ENCODE measurements at regions not wholly inside any gene's neighbourhood (a gene's known extent, or its start where the extent isn't known, plus 50 kb on each side); places are given as distances from the start of the nearest gene placed in this dataset.

DNA sequence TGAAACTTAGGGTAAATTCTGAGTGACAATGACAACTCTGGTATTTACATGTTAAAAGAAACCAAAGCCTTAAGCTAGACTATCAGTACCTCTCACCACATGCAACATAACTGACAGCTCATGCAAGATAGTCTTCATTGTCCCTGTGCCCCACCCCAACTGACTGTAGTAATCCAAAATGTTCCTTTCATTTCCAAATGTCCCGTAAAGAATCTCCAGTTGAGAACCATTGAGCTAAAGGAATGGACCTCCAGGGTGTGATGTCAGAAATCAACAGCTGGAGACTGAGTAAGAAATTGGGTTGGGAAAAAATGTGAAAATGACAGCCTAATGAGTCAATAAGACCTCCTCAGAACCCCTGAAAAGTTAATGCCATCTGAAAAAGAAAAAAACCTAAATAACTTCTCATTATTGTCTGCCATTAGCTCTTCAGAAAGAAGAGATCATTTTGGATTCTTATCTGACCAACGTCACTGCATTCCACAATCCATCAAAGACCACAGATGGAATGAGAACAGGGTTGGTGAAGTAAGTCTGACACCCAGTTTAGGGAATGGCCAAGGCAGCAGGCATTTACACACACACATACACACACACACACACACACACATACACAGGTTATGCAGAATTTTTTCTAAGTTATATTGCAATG lies 51.7 kb upstream of the ACVR2A start:
- DNase-seq, result no peak

DNA sequence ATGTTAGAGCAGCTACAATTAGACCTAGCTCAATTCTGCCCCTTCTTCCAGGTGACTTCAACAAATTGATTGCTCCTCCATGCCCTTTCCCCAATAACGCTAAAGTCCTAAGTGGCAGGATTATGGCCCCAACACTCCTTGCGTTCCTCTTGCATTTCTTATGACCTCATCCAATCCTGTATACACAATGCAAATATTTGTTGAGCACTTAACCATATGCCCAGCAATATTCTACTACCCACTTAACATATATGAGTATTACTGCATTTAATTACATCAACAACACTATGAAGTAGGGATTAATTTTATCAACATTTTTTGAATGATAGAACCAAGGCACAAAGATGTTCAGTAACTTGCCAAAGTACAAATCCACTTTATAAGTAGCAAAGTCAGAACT lies 54.2 kb upstream of the ACVR2A start:
- no peak for DNase-seq

DNA sequence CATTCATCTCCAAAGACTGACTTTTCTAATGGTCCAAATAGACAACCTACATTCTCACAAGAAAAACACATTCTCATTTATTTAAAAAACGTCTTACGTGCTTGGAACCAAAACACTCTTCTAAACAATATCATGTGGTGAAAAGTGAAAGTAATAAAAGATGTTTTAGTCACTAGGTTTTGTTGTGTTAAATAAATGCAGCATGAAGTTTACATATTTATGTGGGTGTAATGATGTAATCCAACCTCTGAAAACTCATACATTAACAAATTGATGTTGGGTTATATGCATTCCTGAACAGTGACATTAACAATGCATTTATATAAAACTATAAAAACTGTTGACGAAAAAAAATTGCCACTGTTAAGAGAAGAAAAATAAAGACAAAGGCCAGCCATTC lies 55.1 kb upstream of the ACVR2A start:
- DNase-seq, result no peak

DNA sequence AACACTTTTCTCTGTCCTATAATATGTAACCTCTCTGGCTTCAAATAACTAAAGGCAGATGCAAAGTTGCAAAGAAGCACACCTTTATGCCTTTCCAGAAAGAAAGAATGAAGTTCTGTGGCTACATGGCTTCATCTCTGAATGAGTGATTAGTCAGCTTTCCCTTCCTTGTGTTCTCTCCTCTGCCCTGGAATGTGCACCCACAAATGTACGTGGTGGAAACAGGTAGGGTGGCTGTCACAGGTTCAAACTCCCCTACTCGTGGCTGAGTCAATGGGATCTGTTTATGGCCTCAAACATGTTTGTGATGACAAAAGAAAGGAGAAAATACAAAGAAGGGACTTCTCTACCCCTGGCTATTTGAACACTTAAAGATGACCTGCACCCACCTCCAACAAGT lies 55.5 kb upstream of the ACVR2A start:
- no peak for DNase-seq

DNA sequence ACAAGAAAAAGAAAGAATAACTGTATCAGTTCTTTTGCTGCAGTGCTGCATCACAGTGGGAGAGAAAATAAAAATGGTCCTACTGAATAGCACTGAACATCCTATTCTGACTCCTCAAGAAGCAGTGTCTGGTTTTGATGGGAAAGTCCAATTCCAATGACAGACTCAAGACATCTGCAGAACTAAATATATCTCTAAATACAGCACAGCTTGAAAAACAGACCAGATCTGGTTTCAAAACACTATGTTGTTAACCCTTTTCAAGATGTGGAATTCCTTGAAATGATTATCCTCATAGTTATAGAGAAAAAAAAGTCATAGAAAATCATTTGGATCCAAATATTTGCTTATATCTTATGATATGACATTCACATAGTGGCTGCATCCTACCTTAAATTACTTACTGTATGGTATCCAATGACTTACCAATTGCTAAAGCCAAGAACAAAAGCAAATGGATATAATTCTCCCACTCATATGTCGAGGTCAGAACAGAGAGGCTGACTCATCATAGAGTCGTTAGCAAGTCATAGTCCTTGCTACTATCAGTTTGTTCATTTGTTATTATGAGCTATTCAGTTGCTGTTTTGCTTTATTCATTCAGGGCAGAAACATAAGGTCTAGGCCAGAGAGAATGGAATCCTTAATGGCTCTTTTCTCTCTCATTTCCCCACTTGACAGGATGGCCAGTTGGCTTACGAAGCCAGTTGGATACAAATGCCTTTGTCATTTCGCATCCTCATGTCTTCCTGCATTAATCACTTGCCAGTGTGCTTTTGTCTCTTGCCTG lies 62.5 kb upstream of the ACVR2A start:
- no peak for DNase-seq

DNA sequence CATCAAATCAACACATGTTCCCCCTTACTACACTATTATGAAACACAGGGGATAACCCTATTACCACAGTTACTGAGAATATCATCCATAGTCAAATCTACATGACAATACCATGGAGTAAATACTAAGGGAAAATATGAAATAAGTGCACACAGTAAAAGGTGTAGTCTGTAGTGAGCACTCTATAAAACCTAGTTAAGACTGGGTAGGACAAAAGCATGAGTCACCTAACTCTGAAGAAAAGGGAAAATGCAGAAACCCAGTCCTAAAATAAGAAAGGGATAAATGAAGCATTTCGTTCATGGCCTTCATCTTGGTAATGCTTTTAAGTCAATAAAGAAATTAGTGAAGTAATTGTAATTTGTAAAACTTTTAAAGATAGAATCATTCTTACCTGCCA lies 65.4 kb upstream of the ACVR2A start:
- no peak for DNase-seq

DNA sequence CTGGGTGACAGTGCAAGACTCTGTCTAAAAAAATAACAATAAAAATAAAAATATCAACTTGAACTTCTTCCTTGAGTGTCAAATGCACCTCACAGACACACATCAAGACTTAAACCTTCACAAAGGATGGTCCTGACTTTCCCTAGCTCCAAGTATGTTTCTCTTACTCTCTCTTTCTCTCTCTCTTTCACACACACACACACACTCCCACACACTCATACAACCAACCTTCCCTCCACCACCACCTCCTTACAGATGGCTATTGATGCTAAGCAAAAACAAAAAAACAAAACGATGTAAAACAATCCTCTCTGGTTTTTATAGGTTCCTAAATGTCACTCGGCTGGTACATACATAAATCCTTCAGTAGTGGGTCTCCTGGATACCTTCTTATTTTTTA lies 67.4 kb upstream of the ACVR2A start:
- DNase-seq, result no peak

DNA sequence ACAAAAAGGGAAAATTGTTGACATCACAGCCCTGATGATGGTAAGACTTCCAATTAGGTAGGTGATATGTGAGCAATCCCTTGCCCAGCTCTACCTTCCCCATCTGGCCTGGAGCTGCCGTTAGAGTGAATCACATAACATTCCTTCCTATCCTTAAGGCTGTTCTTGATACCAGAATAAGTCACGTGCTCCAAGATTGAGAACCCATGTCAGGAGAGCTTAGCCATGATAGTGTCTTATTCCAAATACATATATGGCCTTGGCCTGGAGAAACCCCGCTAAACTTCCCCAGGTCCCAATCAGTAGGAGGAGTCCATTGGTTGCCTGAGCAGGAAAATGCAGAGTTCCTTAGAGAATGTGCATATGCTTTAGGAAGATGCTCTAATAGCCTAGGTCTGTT lies 70.0 kb upstream of the ACVR2A start:
- no peak for DNase-seq

DNA sequence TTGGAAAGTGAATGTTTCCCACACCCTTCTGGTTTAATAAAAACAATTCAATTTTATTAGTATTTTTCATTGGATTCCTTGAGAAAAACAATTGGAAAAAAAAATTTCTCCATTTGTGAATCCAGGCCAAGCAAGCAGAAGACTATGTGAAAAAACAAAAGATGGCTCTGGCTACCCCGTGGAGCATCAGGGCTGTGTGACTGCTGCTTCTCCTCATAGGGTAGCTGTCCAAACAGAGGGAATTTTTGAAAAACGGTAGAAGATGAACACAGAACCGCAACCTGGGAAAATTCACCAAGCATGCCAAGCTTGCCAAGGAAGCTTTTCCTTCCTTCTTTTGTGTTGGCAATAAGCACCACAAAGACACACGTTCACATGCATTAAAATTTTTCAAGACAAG lies 71.3 kb upstream of the ACVR2A start:
- no peak for DNase-seq

DNA sequence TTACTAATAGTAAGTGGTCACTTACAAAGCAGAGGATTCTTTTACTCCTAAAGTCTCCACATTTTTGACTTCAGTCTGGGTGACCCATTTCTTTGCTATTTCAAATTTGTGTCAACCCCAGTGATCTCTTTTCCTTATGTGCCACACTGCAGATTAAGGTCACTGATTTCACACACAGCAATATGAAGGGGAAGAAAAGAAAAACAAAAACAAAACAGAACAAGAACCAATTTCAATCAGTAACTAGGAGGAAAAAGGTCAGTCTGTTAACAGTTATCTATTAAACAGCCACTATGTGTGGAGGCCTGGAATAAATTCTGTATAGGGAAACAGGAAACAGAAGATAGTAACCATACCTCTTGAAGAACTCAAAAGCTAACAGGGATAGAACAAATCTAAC lies 72.0 kb upstream of the ACVR2A start:
- no peak for DNase-seq

DNA sequence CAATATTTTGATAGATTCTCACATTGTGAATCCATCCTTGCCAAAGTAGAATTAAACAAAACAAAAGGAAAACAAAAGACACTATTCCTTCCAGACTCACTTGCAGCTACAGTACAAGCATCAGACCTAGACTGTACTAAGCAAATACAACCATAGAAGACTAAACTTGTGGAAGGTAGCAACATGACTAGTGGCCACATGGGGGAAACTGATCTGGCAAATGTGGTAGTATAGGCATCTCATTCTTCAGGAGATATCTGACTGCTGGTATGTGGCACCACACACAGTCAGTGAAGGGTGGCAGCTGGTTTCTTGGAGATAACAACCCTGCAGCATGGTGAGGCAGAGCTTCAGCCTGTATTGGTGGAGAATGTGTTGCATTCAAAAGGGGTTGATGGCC lies 81.0 kb upstream of the ACVR2A start:
- no peak for DNase-seq

DNA sequence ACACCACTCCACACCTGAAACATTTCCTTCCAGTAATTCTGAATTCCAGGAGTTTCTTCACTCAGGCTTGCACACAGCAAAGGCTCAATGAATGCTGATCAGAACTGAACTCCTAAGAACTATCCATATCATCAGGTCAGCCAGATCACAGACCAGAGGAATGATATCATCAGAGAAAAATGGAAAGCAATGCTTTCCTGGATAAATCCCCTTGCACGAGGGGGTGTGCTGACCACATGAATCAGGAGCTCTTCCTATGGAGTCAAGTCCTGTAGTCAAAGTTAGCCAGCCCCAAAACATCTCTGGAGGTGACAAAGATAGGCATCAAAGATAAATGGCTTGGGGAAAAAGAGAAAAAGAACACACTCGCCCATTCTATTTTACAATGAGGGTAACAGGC lies 83.8 kb upstream of the ACVR2A start:
- DNase-seq, result no peak

DNA sequence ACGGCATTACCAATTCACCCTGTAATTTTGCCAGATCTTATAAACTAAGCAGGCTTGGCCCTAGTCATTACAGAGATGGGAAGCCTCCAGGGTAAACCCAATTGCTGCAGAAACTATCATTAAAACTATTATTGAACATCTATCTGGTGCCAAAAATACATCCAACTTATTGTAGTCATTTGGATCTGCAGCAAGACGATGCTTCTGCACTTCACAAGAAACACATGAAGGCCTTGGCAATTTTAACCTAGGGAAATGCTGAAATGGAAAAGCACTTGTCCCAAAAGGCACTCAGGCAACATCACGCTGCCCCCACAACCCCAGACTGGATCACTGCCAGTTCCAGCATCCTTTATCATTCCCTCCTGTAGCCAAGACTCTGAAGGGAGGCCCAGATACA lies 85.3 kb upstream of the ACVR2A start:
- DNase-seq, result no peak

DNA sequence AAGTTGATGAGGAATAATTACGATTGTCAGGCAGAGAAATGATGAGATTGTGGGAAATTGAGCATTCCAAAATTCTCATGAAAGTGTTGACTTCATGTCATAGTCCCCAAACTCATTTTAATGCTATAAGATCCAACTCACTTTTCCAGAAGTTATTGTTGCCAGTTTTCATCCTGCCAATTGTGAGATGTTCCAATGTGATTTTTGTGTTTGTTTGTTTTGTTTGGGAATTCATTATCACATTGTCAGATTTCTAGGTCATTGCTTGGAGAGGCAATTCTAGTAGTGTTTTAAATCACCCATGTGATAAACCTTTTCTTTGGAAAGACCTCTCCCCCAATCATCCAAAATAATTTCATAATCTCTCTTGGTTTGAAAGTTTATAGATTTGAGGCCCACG lies 86.0 kb upstream of the ACVR2A start:
- DNase-seq, result no peak

DNA sequence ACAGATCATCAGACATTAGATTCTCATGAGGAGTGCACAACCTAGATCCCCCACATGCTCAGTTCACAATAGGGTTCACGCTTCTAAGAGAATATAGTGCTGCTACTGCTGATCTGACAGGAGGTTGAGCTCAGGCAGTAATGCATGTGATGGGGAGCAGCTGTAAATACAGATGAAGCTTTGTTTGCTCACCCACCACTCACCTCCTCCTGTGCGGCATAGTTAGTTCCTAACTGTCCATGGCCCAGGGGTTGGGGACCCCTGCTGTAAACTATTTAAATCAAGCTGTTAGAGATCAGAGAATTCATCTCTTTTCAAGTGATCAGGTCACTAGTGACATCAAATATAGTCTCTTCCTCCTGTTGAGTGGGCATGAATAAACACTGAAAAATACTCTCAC lies 88.8 kb upstream of the ACVR2A start:
- peak; percentile 55 for DNase-seq

DNA sequence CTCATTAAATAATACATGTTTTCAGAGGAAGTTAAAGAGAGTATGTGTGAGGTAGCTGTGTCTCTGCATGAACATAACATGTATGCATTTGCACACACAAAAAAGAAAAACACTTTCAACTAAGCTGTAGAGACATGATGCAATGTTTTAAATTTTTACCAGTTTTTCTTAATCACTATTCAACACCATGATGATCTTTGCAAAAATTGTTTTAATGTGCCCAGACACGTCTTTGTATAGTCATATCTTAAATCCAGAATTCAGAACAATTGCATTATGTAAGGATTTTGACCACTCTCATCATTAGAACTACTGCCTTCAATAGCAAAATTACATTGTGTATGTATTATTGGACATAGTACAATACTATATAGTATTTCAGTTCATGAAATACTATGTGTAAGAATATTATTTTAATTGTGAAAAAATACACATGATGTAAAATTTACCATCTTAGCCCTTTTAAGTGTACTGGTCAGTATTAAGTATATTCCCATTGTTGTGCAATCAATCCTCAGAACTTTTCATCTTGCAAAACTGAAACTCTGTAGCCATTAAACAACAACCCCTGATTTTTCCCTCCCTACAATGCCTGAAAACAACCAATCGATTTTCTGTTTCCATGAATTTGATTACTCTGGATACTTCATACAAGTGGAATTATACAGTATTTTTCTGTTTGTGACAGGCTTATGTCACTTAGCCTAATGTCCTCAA lies 104.5 kb upstream of the ACVR2A start:
- DNase-seq, result no peak

DNA sequence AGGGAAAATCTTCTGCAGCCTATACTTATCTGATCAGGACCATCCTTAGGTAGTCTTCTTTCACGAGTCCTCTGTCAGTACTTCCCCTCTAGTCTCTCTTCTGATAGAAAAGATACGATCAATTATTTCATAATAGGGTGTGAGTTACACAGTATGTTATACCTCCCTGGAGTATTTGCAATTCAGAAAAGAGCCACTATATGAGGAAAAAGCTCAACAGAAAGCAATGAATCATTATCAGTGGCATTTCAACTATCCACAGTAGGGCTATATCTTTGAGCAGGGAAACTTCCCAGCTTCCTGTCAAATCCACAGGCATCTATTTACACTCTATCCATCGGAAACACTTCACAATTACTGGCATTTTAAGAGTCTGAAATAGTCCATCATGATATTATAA lies 105.3 kb upstream of the ACVR2A start:
- DNase-seq, result no peak

DNA sequence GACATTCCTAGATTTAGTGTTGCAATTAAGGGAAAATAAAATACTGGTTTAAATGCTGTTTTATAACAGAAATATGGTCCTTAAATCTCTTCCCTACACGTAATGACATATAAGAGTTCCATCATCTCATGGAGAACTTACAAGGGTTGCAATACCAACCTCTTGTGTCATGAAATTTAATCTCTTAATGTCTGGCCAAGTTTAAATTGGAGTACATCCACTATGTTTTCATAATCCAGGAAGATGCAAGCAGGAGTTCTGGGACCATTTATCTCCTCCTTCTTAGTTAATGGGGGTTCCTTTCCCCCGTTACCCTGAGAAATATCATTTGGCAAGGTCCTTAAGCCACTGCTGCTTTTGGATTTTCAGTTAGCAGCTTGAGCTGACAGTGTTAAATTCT lies 126.0 kb upstream of the ACVR2A start:
- no peak for DNase-seq

DNA sequence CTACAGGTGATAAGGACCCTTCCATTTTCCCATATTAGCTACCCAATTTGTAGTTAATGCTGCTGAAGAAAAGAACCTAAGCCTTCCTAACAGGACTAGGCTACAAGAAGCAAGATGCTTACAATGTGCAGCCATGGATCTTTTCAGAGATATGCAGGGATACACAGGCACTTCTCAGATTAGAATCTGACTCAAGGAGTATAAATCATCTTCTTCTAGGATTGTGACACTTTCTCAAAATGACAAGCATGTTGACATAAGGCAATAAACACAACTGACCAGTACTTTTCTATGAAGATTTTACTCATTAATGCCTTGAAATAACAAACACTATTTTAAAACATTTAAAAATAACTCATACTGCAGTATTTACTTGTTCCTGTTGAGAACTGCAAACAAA lies 127.9 kb upstream of the ACVR2A start:
- DNase-seq, result no peak

DNA sequence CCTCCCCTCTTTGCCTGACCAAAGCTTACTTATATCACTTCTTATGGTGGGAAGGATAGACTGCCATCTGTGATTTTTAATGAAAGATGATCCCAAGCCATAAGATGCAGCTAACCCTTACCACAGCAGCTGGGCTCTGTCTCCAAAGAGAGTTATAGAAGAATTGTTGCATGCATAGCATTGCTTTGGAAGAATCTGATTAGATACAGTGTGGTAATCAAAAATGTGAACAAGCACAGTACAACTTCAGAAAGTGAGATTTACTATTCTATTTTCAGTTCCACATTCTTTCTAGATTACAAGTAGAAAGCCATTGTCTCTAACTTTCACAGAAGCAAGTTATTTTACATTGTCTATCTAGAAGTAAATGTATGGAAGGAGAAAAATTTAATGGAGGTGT lies 129.0 kb upstream of the ACVR2A start:
- no peak for DNase-seq

DNA sequence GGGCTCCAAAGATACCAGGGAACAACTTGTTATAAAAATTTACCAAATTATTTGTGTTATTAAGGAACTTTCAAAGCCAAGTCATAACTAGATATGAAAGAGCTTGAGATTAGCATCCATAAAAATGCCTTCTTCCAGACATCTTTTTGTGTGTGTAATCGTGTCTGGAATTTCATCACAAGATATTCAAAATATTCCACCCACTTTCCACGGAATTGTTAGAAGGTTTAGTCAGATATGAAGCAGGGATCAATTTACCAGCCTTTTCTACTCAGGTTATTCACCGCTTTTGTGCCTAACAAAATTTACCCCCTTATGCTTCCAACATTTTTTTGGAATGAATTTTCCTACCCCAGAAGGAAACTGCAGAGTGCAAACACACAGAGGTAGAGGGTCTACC lies 130.2 kb upstream of the ACVR2A start:
- no peak for DNase-seq

DNA sequence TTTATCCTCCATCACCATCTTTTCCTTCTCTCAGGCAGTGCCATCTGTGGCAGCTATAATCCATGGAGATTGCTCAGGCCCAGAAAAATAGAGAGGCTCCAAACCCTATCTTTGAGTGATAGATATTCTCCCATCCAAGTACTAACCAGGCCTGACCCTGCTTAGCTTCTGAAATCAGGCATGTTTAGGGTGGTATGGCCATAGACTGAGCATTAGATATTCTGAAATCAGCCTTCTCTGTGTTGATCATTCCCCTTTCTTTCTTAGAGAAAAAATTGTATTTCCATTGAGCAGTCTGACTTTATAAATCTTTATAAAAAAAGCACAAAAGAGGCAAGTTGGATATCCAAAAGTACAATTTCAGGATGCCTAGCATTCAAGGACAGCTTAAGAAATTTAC lies 131.5 kb upstream of the ACVR2A start:
- DNase-seq, result no peak

DNA sequence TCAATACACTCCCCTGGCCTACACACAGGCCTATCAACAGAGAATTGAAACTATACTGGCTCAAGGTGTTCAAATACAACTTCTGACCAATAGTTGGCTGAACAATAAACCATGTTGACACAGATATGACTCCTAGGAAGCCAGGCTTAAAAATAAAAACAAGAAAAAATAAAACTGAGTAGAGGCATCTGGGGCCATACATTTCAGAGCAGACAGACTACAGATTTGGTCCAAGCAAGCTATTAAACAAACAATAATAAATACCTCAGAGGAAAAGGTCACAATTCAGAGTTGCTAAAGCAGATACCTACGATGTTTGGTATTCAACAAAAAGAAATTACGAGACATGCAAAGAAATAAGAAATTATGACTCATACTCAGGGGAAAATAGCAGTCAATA lies 132.8 kb upstream of the ACVR2A start:
- DNase-seq, result no peak

DNA sequence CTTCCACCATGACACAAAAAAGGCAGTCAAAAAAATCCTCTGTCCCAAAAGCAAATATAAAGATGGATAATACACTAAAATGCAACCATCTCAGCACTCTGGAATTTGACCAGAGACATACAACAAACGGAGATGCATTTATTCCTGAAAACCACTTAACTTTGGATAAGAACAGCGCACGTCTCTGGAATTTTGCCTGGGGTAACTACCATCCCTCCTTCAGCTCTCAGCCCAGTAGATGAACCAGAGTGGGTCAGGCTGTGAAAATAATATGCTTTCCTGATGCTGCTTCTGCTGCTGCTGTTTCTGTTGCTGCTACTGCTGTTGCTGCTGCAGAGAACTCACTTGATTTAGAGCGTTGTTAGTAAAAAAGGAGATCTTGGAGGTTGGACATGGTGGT lies 133.8 kb upstream of the ACVR2A start:
- no peak for DNase-seq

Measured in NCI-H748 treated with DMSO at 0.1 percent for 48 hours (cell line).